ENCODE measurements at regions not wholly inside any gene's neighbourhood (a gene's known extent, or its start where the extent isn't known, plus 50 kb on each side); places are given as distances from the start of the nearest gene placed in this dataset.
A peak's percentile ranks its signal among the peaks of the same experiment; 100 is the strongest.

DNA sequence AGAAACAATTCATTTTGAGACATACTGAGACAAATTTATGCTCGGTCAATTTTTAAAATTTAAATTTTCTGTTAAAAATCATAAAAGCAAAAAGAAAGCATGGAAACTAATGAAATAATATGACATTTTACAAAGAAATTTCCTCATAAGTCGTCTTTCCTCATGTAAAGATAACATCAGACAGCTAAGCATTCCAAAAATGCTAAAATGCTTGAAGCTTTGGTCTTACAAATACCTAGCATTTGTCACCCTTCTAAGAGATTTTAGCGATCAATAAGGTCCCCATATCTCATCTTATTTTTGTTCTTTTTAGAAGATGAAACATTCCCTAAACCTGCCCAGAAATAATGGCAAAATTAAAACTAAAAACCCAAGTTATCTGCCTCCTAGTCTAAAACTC lies 68.5 kb upstream of the FREM2 start:
- no peak overlapping the region for H3K4me3 ChIP-seq (replicated peaks in 1 of 2; ENCODE audit: low read depth in 2 of 2, low read length in 2 of 2)
- TF ChIP-seq, protein P1, sequence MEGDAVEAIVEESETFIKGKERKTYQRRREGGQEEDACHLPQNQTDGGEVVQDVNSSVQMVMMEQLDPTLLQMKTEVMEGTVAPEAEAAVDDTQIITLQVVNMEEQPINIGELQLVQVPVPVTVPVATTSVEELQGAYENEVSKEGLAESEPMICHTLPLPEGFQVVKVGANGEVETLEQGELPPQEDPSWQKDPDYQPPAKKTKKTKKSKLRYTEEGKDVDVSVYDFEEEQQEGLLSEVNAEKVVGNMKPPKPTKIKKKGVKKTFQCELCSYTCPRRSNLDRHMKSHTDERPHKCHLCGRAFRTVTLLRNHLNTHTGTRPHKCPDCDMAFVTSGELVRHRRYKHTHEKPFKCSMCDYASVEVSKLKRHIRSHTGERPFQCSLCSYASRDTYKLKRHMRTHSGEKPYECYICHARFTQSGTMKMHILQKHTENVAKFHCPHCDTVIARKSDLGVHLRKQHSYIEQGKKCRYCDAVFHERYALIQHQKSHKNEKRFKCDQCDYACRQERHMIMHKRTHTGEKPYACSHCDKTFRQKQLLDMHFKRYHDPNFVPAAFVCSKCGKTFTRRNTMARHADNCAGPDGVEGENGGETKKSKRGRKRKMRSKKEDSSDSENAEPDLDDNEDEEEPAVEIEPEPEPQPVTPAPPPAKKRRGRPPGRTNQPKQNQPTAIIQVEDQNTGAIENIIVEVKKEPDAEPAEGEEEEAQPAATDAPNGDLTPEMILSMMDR (IDR thresholded peaks at IDR 0.05; ENCODE audit: low read depth, low read length): no peak
- no peak for DNase-seq (ENCODE audit: low read depth in 2 of 2)

DNA sequence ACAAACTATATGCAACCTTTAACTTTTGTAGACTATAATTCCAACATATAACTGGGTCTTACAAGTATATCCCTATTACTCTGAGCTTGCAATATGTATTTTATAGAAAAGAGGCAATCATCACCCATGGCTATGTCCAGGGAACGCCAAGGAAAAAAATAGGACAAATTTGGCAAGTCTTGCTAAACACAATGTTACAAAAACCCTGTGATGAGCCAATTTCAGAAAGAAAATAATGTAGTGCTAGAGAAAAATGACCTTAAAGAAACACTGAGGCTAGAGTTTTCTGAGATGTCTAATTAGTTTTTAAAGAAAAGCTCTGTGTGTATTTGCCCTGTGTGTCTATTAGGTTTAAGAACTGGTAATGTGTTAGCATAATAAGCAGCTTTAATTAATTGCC lies 68.0 kb upstream of the FREM2 start:
- TF ChIP-seq, protein P1 (IDR thresholded peaks at IDR 0.05; ENCODE audit: low read depth, low read length): no peak
- no peak overlapping the region for H3K4me3 ChIP-seq (replicated peaks in 1 of 2; ENCODE audit: low read depth in 2 of 2, low read length in 2 of 2)
- DNase-seq (ENCODE audit: low read depth in 2 of 2): no peak

DNA sequence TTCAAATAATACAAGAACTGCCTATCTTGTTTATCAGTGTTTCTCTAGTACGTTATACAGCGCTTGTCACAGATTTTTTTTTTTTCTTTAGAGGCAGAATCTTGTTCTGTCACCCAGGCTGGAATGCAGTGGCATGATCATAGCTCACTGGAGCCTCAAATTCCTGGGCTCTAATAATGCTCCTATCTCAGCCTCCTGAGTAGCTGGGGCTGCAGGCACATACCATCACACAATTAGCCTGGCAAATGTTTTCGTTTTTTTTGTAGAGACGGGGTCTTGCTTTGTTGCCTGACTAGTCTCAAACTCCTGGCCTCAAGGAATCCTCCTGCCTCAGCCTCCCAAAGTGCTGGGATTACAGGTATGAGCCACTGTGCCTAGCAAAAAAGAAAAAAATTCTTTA lies 66.0 kb upstream of the FREM2 start:
- no peak overlapping the region for H3K4me3 ChIP-seq (replicated peaks in 1 of 2; ENCODE audit: low read depth in 2 of 2, low read length in 2 of 2)
- TF ChIP-seq, protein P1 (IDR thresholded peaks at IDR 0.05; ENCODE audit: low read depth, low read length): no peak
- no peak for DNase-seq (ENCODE audit: low read depth in 2 of 2)

DNA sequence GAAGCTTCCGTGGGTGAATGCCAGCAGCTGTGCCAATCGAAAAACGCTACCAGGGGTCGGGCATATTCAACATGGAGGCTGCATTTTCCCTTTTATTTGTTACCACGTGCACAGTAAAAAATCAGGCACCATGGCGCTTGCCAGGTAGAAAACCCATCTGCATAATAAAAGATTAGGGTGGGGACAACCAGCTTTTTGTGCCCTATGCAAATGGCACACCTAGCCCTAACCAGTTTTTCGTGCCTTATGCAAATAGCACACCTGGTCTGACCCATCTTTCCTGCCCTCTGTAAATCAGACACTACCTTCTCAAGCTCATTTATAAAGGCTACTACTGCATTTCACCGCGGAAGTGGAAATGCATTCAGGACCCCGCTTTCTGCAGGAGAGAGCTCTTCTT lies 62.1 kb upstream of the FREM2 start:
- no peak for DNase-seq (ENCODE audit: low read depth in 2 of 2)
- TF ChIP-seq, protein P1 (IDR thresholded peaks at IDR 0.05; ENCODE audit: low read depth, low read length): no peak
- H3K4me3 ChIP-seq (replicated peaks in 1 of 2; ENCODE audit: low read depth in 2 of 2, low read length in 2 of 2): no peak overlapping the region

DNA sequence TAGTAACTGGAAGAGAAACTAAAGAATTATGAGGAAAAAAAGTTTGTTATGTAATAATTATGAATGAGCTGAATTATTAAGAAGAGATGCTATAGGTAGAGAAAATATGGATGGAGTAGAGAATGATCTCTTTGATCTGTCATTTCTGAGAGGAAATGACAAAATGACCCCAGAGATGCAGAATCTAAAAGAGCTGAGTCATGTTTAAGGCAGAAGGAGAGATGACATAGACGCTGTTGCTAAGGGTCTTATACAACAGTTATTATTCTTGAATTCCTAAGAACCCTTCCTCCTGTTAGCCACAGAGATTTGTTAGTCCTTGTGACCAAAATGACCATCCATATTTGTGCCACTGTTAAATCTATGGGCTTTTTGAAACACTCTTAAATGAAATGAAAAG lies 58.3 kb upstream of the FREM2 start:
- TF ChIP-seq, protein P1 (IDR thresholded peaks at IDR 0.05; ENCODE audit: low read depth, low read length): no peak
- no peak overlapping the region for H3K4me3 ChIP-seq (replicated peaks in 1 of 2; ENCODE audit: low read depth in 2 of 2, low read length in 2 of 2)
- DNase-seq (ENCODE audit: low read depth in 2 of 2): peak in 1 of 2 donors; percentile 2

DNA sequence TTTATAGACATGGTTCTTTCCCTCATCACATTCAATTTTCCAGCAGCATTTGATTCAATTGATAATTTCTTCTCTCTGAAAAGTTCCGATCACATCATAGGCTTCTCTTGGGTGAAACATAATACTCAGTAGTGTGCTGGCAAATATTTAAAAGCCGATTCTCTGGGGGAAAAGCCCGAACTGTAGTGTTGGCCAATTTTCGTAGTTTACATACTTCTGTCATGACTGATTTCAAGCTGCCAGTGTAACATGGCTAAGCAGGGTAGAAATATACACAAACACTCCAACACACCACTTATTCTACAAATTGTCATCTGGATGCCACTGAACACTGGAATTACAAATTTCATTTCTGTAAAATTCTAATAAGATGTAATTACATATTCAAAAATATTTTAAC lies 56.1 kb upstream of the FREM2 start:
- H3K4me3 ChIP-seq (replicated peaks in 1 of 2; ENCODE audit: low read depth in 2 of 2, low read length in 2 of 2): no peak overlapping the region
- TF ChIP-seq, protein P1 (IDR thresholded peaks at IDR 0.05; ENCODE audit: low read depth, low read length): no peak
- peak; percentile 42 to 75 for DNase-seq (ENCODE audit: low read depth in 2 of 2)

DNA sequence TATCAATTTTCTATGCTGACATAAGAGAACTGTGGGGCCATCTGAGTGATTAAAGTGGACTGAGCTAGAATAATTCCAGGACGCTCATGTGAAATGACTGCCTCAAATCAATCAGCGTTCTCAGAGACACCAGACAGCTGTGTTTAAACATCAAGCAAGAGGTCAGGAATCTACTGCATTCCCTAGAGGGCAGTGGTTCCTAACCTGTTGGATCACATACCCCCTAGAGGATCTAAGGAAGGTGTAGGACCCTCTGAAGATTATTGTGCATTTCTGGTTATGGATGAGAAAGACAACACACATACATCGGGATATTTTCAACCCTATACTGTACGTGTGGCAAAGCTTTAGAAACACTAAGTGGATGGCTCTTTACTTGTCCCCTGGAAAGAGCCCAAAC lies 51.8 kb upstream of the FREM2 start:
- DNase-seq (ENCODE audit: low read depth in 2 of 2): no peak
- TF ChIP-seq, protein P1 (IDR thresholded peaks at IDR 0.05; ENCODE audit: low read depth, low read length): no peak
- H3K4me3 ChIP-seq (replicated peaks in 1 of 2; ENCODE audit: low read depth in 2 of 2, low read length in 2 of 2): no peak overlapping the region
